ENCODE measurements at regions not wholly inside any gene's neighbourhood (a gene's known extent, or its start where the extent isn't known, plus 50 kb on each side); places are given as distances from the start of the nearest gene placed in this dataset.

DNA sequence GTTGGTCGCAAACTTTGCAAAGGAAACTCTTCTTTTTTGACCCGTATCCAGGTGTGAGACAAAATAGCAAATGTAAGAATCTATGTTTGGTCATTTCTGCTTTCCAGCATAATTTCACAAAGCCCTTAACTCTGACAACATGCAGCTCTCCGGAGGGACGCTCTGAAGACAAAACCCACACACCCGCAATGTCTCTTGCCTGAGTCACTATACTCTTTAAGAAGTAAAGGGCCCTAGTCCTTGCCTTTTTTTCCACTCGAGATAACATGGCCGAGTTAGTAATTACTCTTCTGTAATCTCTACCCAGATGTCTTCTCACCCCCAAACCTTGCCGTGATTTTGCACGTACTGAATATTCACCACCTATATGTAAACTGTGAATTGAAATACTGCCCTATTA lies 115.7 kb upstream of the ADAMTS9 start:
- H2AFZ ChIP-seq (ENCODE audit: control insufficient read depth, low read depth, low read length) = no peak overlapping the region
- no peaks in the 10 kb centered on the region for H3K4me1 ChIP-seq (ENCODE audit: control insufficient read depth, insufficient read depth, low read length)
- in situ Hi-C loops (cut with MboI) = no loop called here
- no peak overlapping the region for H3K9ac ChIP-seq (ENCODE audit: control insufficient read depth, insufficient read depth, low read length)
- BruUV-seq (replicated peaks) = no TSS peak
- ChIA-PET CTCF (no interaction called here), POLR2A (no interaction called here), SMC1A (ENCODE audit: uncharacterized antibody, unreplicated experiment) (interaction anchor here (0.7 kb wide), 1 partner anchor 691 kb away, joined by 3 read pairs; no protein-coding TSS in a partner anchor), RAD21 (ENCODE audit: unreplicated experiment) (no interaction called here)
- intact Hi-C loops (cut with micrococcal nuclease; ENCODE audit: unreplicated experiment) = no loop called here
- H3K79me2 ChIP-seq (ENCODE audit: control insufficient read depth, insufficient read depth, low read length) = no peaks in the 10 kb centered on the region
- no peak overlapping the region for H3K4me2 ChIP-seq (ENCODE audit: control insufficient read depth, insufficient read depth)
- 38% methylated on average over 9 of the region's 9 CpGs for WGBS (ENCODE audit: insufficient coverage, insufficient replicate concordance, low lambda C conversion rate, missing lambda C conversion rate)
- H4K20me1 ChIP-seq (ENCODE audit: control insufficient read depth, insufficient read depth) = no peaks in the 10 kb centered on the region
- H3K4me3 ChIP-seq = no peak overlapping the region
- no peak for DNase-seq (ENCODE audit: low read depth, low spot score)
- no peak for ATAC-seq
- no peak overlapping the region for H3K27ac ChIP-seq (ENCODE audit: control insufficient read depth, insufficient read depth)
- no peaks in the 10 kb centered on the region for H3K9me3 ChIP-seq (replicated peaks; ENCODE audit: control insufficient read depth, insufficient read depth, low read length)
- H3K36me3 ChIP-seq (ENCODE audit: control insufficient read depth in 2 of 2, insufficient read depth in 2 of 2, low read length in 1 of 2) = no peaks in the 10 kb centered on the region
- H3K27me3 ChIP-seq (replicated peaks in 1 of 2; ENCODE audit: control insufficient read depth in 2 of 2, insufficient read depth in 2 of 2, low read length in 1 of 2) = no peaks in the 10 kb centered on the region
- FAIRE-seq = no peak
- TF ChIP-seq, protein P1, sequence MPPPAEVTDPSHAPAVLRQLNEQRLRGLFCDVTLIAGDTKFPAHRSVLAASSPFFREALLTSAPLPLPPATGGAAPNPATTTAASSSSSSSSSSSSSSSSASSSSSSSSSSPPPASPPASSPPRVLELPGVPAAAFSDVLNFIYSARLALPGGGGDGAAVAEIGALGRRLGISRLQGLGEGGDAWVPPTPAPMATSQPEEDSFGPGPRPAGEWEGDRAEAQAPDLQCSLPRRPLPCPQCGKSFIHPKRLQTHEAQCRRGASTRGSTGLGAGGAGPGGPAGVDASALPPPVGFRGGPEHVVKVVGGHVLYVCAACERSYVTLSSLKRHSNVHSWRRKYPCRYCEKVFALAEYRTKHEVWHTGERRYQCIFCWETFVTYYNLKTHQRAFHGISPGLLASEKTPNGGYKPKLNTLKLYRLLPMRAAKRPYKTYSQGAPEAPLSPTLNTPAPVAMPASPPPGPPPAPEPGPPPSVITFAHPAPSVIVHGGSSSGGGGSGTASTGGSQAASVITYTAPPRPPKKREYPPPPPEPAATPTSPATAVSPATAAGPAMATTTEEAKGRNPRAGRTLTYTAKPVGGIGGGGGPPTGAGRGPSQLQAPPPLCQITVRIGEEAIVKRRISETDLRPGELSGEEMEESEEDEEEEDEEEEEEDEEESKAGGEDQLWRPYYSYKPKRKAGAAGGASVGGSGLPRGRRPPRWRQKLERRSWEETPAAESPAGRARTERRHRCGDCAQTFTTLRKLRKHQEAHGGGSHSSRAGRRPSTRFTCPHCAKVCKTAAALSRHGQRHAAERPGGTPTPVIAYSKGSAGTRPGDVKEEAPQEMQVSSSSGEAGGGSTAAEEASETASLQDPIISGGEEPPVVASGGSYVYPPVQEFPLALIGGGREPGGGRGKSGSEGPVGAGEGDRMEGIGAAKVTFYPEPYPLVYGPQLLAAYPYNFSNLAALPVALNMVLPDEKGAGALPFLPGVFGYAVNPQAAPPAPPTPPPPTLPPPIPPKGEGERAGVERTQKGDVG (CRISPR knock-in tag; IDR thresholded peaks at IDR 0.05) = no peak
- TF ChIP-seq SUZ12 (IDR thresholded peaks at IDR 0.05; ENCODE audit: unreplicated experiment) (no peak), CHD4 (IDR thresholded peaks at IDR 0.05) (no peak), ZNF274 (IDR thresholded peaks at IDR 0.05; ENCODE audit: insufficient read depth, insufficient read length) (no peak), SREBF2 (IDR thresholded peaks at IDR 0.05; ENCODE audit: low read length) (no peak), SREBF1 (IDR thresholded peaks at IDR 0.05; ENCODE audit: low read length) (no peak)
- TF ChIP-seq, protein P2, sequence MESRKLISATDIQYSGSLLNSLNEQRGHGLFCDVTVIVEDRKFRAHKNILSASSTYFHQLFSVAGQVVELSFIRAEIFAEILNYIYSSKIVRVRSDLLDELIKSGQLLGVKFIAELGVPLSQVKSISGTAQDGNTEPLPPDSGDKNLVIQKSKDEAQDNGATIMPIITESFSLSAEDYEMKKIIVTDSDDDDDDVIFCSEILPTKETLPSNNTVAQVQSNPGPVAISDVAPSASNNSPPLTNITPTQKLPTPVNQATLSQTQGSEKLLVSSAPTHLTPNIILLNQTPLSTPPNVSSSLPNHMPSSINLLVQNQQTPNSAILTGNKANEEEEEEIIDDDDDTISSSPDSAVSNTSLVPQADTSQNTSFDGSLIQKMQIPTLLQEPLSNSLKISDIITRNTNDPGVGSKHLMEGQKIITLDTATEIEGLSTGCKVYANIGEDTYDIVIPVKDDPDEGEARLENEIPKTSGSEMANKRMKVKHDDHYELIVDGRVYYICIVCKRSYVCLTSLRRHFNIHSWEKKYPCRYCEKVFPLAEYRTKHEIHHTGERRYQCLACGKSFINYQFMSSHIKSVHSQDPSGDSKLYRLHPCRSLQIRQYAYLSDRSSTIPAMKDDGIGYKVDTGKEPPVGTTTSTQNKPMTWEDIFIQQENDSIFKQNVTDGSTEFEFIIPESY (IDR thresholded peaks at IDR 0.05) = no peak
- TF ChIP-seq, protein P3, sequence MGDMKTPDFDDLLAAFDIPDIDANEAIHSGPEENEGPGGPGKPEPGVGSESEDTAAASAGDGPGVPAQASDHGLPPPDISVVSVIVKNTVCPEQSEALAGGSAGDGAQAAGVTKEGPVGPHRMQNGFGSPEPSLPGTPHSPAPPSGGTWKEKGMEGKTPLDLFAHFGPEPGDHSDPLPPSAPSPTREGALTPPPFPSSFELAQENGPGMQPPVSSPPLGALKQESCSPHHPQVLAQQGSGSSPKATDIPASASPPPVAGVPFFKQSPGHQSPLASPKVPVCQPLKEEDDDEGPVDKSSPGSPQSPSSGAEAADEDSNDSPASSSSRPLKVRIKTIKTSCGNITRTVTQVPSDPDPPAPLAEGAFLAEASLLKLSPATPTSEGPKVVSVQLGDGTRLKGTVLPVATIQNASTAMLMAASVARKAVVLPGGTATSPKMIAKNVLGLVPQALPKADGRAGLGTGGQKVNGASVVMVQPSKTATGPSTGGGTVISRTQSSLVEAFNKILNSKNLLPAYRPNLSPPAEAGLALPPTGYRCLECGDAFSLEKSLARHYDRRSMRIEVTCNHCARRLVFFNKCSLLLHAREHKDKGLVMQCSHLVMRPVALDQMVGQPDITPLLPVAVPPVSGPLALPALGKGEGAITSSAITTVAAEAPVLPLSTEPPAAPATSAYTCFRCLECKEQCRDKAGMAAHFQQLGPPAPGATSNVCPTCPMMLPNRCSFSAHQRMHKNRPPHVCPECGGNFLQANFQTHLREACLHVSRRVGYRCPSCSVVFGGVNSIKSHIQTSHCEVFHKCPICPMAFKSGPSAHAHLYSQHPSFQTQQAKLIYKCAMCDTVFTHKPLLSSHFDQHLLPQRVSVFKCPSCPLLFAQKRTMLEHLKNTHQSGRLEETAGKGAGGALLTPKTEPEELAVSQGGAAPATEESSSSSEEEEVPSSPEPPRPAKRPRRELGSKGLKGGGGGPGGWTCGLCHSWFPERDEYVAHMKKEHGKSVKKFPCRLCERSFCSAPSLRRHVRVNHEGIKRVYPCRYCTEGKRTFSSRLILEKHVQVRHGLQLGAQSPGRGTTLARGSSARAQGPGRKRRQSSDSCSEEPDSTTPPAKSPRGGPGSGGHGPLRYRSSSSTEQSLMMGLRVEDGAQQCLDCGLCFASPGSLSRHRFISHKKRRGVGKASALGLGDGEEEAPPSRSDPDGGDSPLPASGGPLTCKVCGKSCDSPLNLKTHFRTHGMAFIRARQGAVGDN (IDR thresholded peaks at IDR 0.05) = no peak
- TF ChIP-seq, protein P4, sequence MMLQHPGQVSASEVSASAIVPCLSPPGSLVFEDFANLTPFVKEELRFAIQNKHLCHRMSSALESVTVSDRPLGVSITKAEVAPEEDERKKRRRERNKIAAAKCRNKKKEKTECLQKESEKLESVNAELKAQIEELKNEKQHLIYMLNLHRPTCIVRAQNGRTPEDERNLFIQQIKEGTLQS (IDR thresholded peaks at IDR 0.05; ENCODE audit: borderline replicate concordance, extremely low read depth, low read depth, low read length) = no peak
- TF ChIP-seq, protein P5, sequence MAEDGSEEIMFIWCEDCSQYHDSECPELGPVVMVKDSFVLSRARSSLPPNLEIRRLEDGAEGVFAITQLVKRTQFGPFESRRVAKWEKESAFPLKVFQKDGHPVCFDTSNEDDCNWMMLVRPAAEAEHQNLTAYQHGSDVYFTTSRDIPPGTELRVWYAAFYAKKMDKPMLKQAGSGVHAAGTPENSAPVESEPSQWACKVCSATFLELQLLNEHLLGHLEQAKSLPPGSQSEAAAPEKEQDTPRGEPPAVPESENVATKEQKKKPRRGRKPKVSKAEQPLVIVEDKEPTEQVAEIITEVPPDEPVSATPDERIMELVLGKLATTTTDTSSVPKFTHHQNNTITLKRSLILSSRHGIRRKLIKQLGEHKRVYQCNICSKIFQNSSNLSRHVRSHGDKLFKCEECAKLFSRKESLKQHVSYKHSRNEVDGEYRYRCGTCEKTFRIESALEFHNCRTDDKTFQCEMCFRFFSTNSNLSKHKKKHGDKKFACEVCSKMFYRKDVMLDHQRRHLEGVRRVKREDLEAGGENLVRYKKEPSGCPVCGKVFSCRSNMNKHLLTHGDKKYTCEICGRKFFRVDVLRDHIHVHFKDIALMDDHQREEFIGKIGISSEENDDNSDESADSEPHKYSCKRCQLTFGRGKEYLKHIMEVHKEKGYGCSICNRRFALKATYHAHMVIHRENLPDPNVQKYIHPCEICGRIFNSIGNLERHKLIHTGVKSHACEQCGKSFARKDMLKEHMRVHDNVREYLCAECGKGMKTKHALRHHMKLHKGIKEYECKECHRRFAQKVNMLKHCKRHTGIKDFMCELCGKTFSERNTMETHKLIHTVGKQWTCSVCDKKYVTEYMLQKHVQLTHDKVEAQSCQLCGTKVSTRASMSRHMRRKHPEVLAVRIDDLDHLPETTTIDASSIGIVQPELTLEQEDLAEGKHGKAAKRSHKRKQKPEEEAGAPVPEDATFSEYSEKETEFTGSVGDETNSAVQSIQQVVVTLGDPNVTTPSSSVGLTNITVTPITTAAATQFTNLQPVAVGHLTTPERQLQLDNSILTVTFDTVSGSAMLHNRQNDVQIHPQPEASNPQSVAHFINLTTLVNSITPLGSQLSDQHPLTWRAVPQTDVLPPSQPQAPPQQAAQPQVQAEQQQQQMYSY (CRISPR knock-in tag; IDR thresholded peaks at IDR 0.05) = no peak

Data from GM12878 (cell line).